ENCODE measurements at regions not wholly inside any gene's neighbourhood (a gene's known extent, or its start where the extent isn't known, plus 50 kb on each side); places are given as distances from the start of the nearest gene placed in this dataset.

- Histone ChIP-seq H3K4me1 (no peaks in the 10 kb centered on the region), H3K27me3 (no peaks in the 10 kb centered on the region), H3K27ac (no peak overlapping the region), H3K36me3 (no peaks in the 10 kb centered on the region), H3K9me3 (no peaks in the 10 kb centered on the region), H3K4me3 (no peak overlapping the region)
- intact Hi-C loops (cut with DNase I; ENCODE audit: low total_unique reads), result no loop called here
- TF ChIP-seq POLR2AphosphoS5 (IDR thresholded peaks at IDR 0.05) (no peak), EP300 (IDR thresholded peaks at IDR 0.05; ENCODE audit: low read depth) (no peak), POLR2A (IDR thresholded peaks at IDR 0.05) (no peak)
- TF ChIP-seq, protein P1, sequence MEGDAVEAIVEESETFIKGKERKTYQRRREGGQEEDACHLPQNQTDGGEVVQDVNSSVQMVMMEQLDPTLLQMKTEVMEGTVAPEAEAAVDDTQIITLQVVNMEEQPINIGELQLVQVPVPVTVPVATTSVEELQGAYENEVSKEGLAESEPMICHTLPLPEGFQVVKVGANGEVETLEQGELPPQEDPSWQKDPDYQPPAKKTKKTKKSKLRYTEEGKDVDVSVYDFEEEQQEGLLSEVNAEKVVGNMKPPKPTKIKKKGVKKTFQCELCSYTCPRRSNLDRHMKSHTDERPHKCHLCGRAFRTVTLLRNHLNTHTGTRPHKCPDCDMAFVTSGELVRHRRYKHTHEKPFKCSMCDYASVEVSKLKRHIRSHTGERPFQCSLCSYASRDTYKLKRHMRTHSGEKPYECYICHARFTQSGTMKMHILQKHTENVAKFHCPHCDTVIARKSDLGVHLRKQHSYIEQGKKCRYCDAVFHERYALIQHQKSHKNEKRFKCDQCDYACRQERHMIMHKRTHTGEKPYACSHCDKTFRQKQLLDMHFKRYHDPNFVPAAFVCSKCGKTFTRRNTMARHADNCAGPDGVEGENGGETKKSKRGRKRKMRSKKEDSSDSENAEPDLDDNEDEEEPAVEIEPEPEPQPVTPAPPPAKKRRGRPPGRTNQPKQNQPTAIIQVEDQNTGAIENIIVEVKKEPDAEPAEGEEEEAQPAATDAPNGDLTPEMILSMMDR (IDR thresholded peaks at IDR 0.05), result no peak
- no peak for DNase-seq
- 85 to 87% methylated on average over 2 to 3 of the region's 3 CpGs for WGBS, 2 donors (ENCODE audit: low coverage in 1 of 2)
- in situ Hi-C loops (cut with MboI; ENCODE audit: low pct_ligation_motif_present in 1 of 4, low pct_unique_long_range_greater_than_20kb in 1 of 4, low sequenced_read_pairs in 3 of 4), result no loop called here
Measured at GRCh38 chr4:82139287-82139686, 234.5 kb downstream of the HNRNPD start.

GRCh38 chr4:82138374-82138773 lies 235.4 kb downstream of the HNRNPD start:
- Histone ChIP-seq H3K9me3 (no peaks in the 10 kb centered on the region), H3K27me3 (no peaks in the 10 kb centered on the region), H3K36me3 (no peaks in the 10 kb centered on the region), H3K4me1 (no peaks in the 10 kb centered on the region), H3K4me3 (no peak overlapping the region), H3K27ac (no peak overlapping the region)
- no peak for DNase-seq
- WGBS, 2 donors (ENCODE audit: low coverage in 1 of 2), result 59 to 75% methylated on average over 4 of the region's 4 CpGs
- intact Hi-C loops (cut with DNase I; ENCODE audit: low total_unique reads) (no loop called here), in situ Hi-C loops (cut with MboI; ENCODE audit: low pct_ligation_motif_present in 1 of 4, low pct_unique_long_range_greater_than_20kb in 1 of 4, low sequenced_read_pairs in 3 of 4) (no loop called here)
- TF ChIP-seq POLR2A (IDR thresholded peaks at IDR 0.05), result no peak
- TF ChIP-seq POLR2AphosphoS5 (IDR thresholded peaks at IDR 0.05), result no peak
- TF ChIP-seq EP300 (IDR thresholded peaks at IDR 0.05; ENCODE audit: low read depth), result no peak
- TF ChIP-seq, protein P1 (IDR thresholded peaks at IDR 0.05), result no peak

DNA sequence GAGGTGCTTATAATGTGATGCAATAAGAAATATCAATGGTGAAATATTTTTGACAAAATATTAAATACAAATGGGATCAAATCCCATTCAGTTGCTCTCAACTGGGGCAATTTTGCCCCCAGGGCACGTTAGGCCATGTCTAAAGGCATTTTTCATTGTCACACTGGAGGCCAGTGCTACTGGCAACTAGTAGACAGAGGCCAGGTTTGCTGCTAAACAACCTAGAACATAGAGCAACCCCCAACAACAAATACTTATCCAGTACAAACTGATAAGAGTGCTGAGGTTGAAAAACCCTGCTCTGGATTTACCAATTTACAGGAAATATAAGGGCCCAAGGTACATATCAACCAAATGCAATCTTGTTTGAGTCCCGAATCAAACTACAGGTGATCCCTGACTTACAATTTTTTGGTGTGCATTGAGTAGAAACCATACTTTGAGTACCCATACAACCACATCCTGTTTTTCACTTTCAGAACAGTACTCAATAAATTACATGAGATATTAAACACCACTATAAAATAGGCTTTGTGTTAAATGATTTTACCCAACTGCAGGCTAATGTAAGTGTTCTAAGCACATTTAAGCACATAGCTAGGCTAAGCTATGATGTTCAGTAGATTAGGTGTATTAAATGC lies 237.5 kb downstream of the HNRNPD start:
- in situ Hi-C loops (cut with MboI; ENCODE audit: low pct_ligation_motif_present in 1 of 4, low pct_unique_long_range_greater_than_20kb in 1 of 4, low sequenced_read_pairs in 3 of 4), result no loop called here
- 49 to 53% methylated on average over 2 of the region's 2 CpGs for WGBS, 2 donors (ENCODE audit: low coverage in 1 of 2)
- intact Hi-C loops (cut with DNase I; ENCODE audit: low total_unique reads), result no loop called here
- no peaks in the 10 kb centered on the region for H3K9me3 ChIP-seq
- no peaks in the 10 kb centered on the region for H3K4me1 ChIP-seq
- no peak overlapping the region for H3K4me3 ChIP-seq
- TF ChIP-seq POLR2A (IDR thresholded peaks at IDR 0.05), result no peak
- H3K27me3 ChIP-seq, result no peaks in the 10 kb centered on the region
- no peak for DNase-seq
- no peak overlapping the region for H3K27ac ChIP-seq
- H3K36me3 ChIP-seq, result no peaks in the 10 kb centered on the region

- intact Hi-C loops (cut with DNase I; ENCODE audit: low total_unique reads), result no loop called here
Measured at GRCh38 chr4:82128355-82128754, 245.4 kb downstream of the HNRNPD start.

More at GRCh38 chr4:82128355-82128754, 245.4 kb downstream of the HNRNPD start:
- no peaks in the 10 kb centered on the region for H3K36me3 ChIP-seq
- no peaks in the 10 kb centered on the region for H3K9me3 ChIP-seq
- TF ChIP-seq POLR2AphosphoS5 (IDR thresholded peaks at IDR 0.05), result no peak
- TF ChIP-seq EP300 (IDR thresholded peaks at IDR 0.05; ENCODE audit: low read depth), result no peak
- no peak for TF ChIP-seq POLR2A (IDR thresholded peaks at IDR 0.05)
- TF ChIP-seq, protein P1 (IDR thresholded peaks at IDR 0.05), result no peak
- no peak for DNase-seq
- H3K27me3 ChIP-seq, result no peaks in the 10 kb centered on the region
- whole genome bisulfite sequencing, 2 donors (ENCODE audit: low coverage in 1 of 2), result 85 to 90% methylated on average over 2 to 4 of the region's 4 CpGs
- H3K27ac ChIP-seq, result no peak overlapping the region
- H3K4me3 ChIP-seq, result no peak overlapping the region
- H3K4me1 ChIP-seq, result no peaks in the 10 kb centered on the region
- in situ Hi-C loops (cut with MboI; ENCODE audit: low pct_ligation_motif_present in 1 of 4, low pct_unique_long_range_greater_than_20kb in 1 of 4, low sequenced_read_pairs in 3 of 4), result no loop called here

Data from transverse colon (tissue), 4 donors.